Gastrocnemius medialis (tissue), 4 donors: ENCODE measurements at regions not wholly inside any gene's neighbourhood (a gene's known extent, or its start where the extent isn't known, plus 50 kb on each side); places are given as distances from the start of the nearest gene placed in this dataset.

Experiments used
- POLR2A ChIP-seq, 2 donors: fragments of 450-650 bp; IDR thresholded peaks; one replicate each; pipeline ENCODE4 v1.6.1; 2017; ENCODE audit warnings: antibody characterized with exemption in 2 of 2, mild to moderate bottlenecking in 2 of 2, moderate library complexity in 2 of 2
- TF ChIP-seq, protein P1 (sequence below), 5 experiments: fragments of 450-650 bp in 3 of 5; fragments of 200-600 bp in 2 of 5; sonication (generic) in 2 of 5; IDR thresholded peaks in 4 of 5; conservative IDR thresholded peaks in 1 of 5; 1 replicate in 4 of 5; 2 replicates in 1 of 5; pipeline ENCODE4 v1.5.1; 2016 to 2019; ENCODE audit warnings: antibody characterized with exemption in 5 of 5, mild to moderate bottlenecking in 3 of 5, moderate library complexity in 3 of 5

DNA sequence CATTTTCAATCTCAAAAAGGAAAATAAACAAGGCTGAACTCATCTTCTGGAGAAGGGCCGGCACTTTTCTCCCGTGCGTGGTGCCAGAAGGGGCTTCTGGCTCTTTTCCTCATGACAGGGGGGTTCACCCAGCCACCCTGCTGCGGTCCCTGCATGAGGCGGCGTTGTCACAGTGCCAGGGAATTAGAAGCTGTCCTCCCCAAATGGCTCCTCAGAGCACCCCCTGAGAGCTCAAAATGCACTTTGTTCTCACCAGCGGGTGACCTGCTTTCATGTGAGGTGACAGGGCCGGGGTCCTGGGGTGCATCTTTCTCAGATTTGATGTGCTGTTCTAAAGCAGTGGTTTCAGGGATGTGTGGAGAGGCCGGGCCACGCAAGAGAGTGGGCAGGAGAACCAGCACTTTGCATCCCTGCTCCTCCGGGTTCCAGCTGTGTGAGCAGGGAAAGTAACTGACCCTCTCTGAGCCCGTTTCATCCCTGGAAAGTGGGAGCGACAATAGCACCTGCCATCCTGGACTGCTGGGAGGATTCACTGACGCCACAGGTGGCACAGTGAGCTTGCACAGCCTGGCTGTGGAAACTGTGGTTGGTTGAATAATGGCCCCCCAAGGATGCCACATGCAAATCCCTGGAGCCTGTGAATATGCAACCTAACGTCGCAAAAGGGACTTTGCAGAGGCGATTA is 94.0 kb downstream of the FOXL1 start:
- TF ChIP-seq POLR2A (IDR thresholded peaks at IDR 0.05), result no peak
- TF ChIP-seq, protein P1, sequence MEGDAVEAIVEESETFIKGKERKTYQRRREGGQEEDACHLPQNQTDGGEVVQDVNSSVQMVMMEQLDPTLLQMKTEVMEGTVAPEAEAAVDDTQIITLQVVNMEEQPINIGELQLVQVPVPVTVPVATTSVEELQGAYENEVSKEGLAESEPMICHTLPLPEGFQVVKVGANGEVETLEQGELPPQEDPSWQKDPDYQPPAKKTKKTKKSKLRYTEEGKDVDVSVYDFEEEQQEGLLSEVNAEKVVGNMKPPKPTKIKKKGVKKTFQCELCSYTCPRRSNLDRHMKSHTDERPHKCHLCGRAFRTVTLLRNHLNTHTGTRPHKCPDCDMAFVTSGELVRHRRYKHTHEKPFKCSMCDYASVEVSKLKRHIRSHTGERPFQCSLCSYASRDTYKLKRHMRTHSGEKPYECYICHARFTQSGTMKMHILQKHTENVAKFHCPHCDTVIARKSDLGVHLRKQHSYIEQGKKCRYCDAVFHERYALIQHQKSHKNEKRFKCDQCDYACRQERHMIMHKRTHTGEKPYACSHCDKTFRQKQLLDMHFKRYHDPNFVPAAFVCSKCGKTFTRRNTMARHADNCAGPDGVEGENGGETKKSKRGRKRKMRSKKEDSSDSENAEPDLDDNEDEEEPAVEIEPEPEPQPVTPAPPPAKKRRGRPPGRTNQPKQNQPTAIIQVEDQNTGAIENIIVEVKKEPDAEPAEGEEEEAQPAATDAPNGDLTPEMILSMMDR (IDR thresholded peaks at IDR 0.05 in 4 of 5, conservative IDR thresholded peaks at IDR 0.05 in 1 of 5), result no peak
